ENCODE measurements at regions not wholly inside any gene's neighbourhood (a gene's known extent, or its start where the extent isn't known, plus 50 kb on each side); places are given as distances from the start of the nearest gene placed in this dataset.

- TF ChIP-seq POLR2A (IDR thresholded peaks at IDR 0.05; ENCODE audit: low read length) = no peak
- no peak for TF ChIP-seq GATA1 (IDR thresholded peaks at IDR 0.05; ENCODE audit: low read depth, low read length)
These were observed 199.9 kb upstream of the IGF1 start for GRCh38 chr12:102680304-102680703.

Data from erythroblast (primary cell).